ENCODE measurements at regions not wholly inside any gene's neighbourhood (a gene's known extent, or its start where the extent isn't known, plus 50 kb on each side); places are given as distances from the start of the nearest gene placed in this dataset.

- TF ChIP-seq ZBTB7A (IDR thresholded peaks at IDR 0.05; ENCODE audit: low read depth) (no peak), TEAD4 (IDR thresholded peaks at IDR 0.05) (no peak), CEBPB (IDR thresholded peaks at IDR 0.05) (no peak), YY1 (IDR thresholded peaks at IDR 0.05; ENCODE audit: low read depth) (no peak), NFIC (IDR thresholded peaks at IDR 0.05) (no peak), TCF12 (IDR thresholded peaks at IDR 0.05; ENCODE audit: low read depth) (no peak), TAF1 (IDR thresholded peaks at IDR 0.05; ENCODE audit: low read depth) (no peak), CREB1 (IDR thresholded peaks at IDR 0.05; ENCODE audit: low read depth) (no peak), FOXM1 (IDR thresholded peaks at IDR 0.05; ENCODE audit: borderline replicate concordance, low read depth) (no peak), USF1 (IDR thresholded peaks at IDR 0.05) (no peak), RAD21 (IDR thresholded peaks at IDR 0.05; ENCODE audit: low read depth) (no peak), EP300 (IDR thresholded peaks at IDR 0.05; ENCODE audit: borderline replicate concordance) (no peak), MAX (IDR thresholded peaks at IDR 0.05) (no peak), REST (IDR thresholded peaks at IDR 0.05; ENCODE audit: low read depth) (no peak), EGR1 (IDR thresholded peaks at IDR 0.05) (no peak)
Observed at GRCh38 chr1:55490547-55490946, 275.4 kb upstream of the USP24 start.

- TF ChIP-seq FOXM1 (IDR thresholded peaks at IDR 0.05; ENCODE audit: borderline replicate concordance, low read depth) (no peak), TEAD4 (IDR thresholded peaks at IDR 0.05) (no peak), USF1 (IDR thresholded peaks at IDR 0.05) (no peak), CREB1 (IDR thresholded peaks at IDR 0.05; ENCODE audit: low read depth) (no peak)
Observed at GRCh38 chr1:55484173-55484572, 269.0 kb upstream of the USP24 start.

- peak; percentile 40 for TF ChIP-seq RAD21 (IDR thresholded peaks at IDR 0.05; ENCODE audit: low read depth)
- 0 out of 2 replicates have a peak, but pooled peaks have one; percentile 14 for TF ChIP-seq TEAD4 (IDR thresholded peaks at IDR 0.05)
- no peak for TF ChIP-seq FOXM1 (IDR thresholded peaks at IDR 0.05; ENCODE audit: borderline replicate concordance, low read depth)
Observed at GRCh38 chr1:55483523-55483922, 268.4 kb upstream of the USP24 start.

GRCh38 chr1:55481634-55482033 is 266.5 kb upstream of the USP24 start:
- no peak for TF ChIP-seq TAF1 (IDR thresholded peaks at IDR 0.05; ENCODE audit: low read depth)
- TF ChIP-seq FOXM1 (IDR thresholded peaks at IDR 0.05; ENCODE audit: borderline replicate concordance, low read depth): no peak
- no peak for TF ChIP-seq NFIC (IDR thresholded peaks at IDR 0.05)
- TF ChIP-seq CREB1 (IDR thresholded peaks at IDR 0.05; ENCODE audit: low read depth): no peak
- no peak for TF ChIP-seq YY1 (IDR thresholded peaks at IDR 0.05; ENCODE audit: low read depth)
- TF ChIP-seq RAD21 (IDR thresholded peaks at IDR 0.05; ENCODE audit: low read depth): no peak
- TF ChIP-seq REST (IDR thresholded peaks at IDR 0.05; ENCODE audit: low read depth): no peak
- no peak for TF ChIP-seq USF1 (IDR thresholded peaks at IDR 0.05)
- TF ChIP-seq MAX (IDR thresholded peaks at IDR 0.05): no peak
- no peak for TF ChIP-seq TEAD4 (IDR thresholded peaks at IDR 0.05)
- TF ChIP-seq ZBTB7A (IDR thresholded peaks at IDR 0.05; ENCODE audit: low read depth): no peak
- no peak for TF ChIP-seq EP300 (IDR thresholded peaks at IDR 0.05; ENCODE audit: borderline replicate concordance)
- TF ChIP-seq TCF12 (IDR thresholded peaks at IDR 0.05; ENCODE audit: low read depth): no peak
- no peak for TF ChIP-seq EGR1 (IDR thresholded peaks at IDR 0.05)
- TF ChIP-seq CEBPB (IDR thresholded peaks at IDR 0.05): no peak

- TF ChIP-seq EP300 (IDR thresholded peaks at IDR 0.05; ENCODE audit: borderline replicate concordance) (no peak), YY1 (IDR thresholded peaks at IDR 0.05; ENCODE audit: low read depth) (no peak), ZBTB7A (IDR thresholded peaks at IDR 0.05; ENCODE audit: low read depth) (no peak), CREB1 (IDR thresholded peaks at IDR 0.05; ENCODE audit: low read depth) (no peak), CEBPB (IDR thresholded peaks at IDR 0.05) (no peak), RAD21 (IDR thresholded peaks at IDR 0.05; ENCODE audit: low read depth) (no peak), TEAD4 (IDR thresholded peaks at IDR 0.05) (no peak), NFIC (IDR thresholded peaks at IDR 0.05) (no peak), MAX (IDR thresholded peaks at IDR 0.05) (no peak), TAF1 (IDR thresholded peaks at IDR 0.05; ENCODE audit: low read depth) (no peak), EGR1 (IDR thresholded peaks at IDR 0.05) (no peak), TCF12 (IDR thresholded peaks at IDR 0.05; ENCODE audit: low read depth) (no peak), REST (IDR thresholded peaks at IDR 0.05; ENCODE audit: low read depth) (no peak)
Observed at GRCh38 chr1:55480029-55480795, 265.0 kb upstream of the USP24 start.
